NT2/D1 (cell line): ENCODE measurements at regions not wholly inside any gene's neighbourhood (a gene's known extent, or its start where the extent isn't known, plus 50 kb on each side); places are given as distances from the start of the nearest gene placed in this dataset.

ENCODE experiments used
- SUZ12 ChIP-seq: IDR thresholded peaks from 2 replicates; pipeline ENCODE4 v1.6.1; 2011; ENCODE audit not compliant: insufficient read length, insufficient read depth; ENCODE audit errors: extremely low read depth
- YY1 ChIP-seq: IDR thresholded peaks from 2 replicates; pipeline ENCODE4 v1.6.1; 2011; ENCODE audit not compliant: insufficient read length, insufficient read depth
- ZNF274 ChIP-seq: IDR thresholded peaks from 2 replicates; pipeline ENCODE4 v1.6.1; 2011; ENCODE audit warnings: mild to moderate bottlenecking, low read depth, low read length

DNA sequence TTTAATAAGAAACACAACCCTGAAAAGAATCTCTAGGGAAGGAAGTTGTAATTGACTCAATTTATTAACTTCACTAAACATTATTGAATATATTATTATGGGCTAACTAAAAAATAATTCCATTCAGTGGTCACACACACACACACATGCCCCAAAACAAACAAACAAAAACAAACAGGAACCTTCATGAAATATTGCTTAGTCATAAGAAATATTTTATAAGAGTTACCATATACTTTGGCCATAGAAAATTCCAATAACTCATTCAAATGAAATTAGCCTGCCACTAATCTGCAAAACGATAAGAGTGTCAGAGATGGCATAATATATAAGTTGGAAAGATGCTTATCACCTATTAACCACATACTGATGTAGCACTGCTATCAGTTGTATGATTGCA lies 268.4 kb upstream of the AMIGO2 start:
- TF ChIP-seq SUZ12 = no peak
- TF ChIP-seq YY1 = no peak
- no peak for TF ChIP-seq ZNF274
